ENCODE measurements at regions not wholly inside any gene's neighbourhood (a gene's known extent, or its start where the extent isn't known, plus 50 kb on each side); places are given as distances from the start of the nearest gene placed in this dataset.

DNA sequence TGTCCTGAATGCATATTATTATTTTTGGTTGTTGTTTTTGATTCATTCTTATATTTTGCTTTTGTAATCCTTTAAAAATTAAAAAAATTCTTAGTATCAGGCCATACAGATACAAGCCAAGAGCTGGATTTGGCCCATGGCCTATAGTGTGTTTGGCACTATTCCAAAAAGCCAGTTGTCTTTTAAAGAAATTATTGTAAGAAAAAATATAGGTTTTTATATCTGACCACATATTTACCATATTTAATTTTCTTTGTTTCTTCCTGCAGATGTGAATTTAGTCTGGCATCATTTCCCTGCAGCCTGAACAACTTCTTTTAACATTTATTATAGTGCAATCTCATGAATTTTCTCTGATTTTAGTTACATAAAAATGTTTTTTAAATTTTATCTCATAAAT, 652.8 kb upstream of the NR3C2 start:
- Histone ChIP-seq H3K27ac (ENCODE audit: extremely low read depth, low read depth, low read length) (no peak overlapping the region), H3K9me3 (ENCODE audit: control insufficient read depth, insufficient read depth, low read depth, low read length) (no peaks in the 10 kb centered on the region), H3K36me3 (ENCODE audit: control insufficient read depth in 2 of 2, insufficient read depth in 1 of 2, low read length in 2 of 2) (no peaks in the 10 kb centered on the region), H3K4me3 (ENCODE audit: low read depth, low read length) (no peak overlapping the region), H3K4me1 (ENCODE audit: control insufficient read depth, insufficient read depth, low read length) (no peaks in the 10 kb centered on the region)
- no peak for TF ChIP-seq ZNF654 (tag by site-specific recombination; IDR thresholded peaks at IDR 0.05; ENCODE audit: low read depth)
- no peak for TF ChIP-seq ZNF548 (tag by site-specific recombination; IDR thresholded peaks at IDR 0.05)
- no peak for TF ChIP-seq PRDM1 (tag by site-specific recombination; IDR thresholded peaks at IDR 0.05)
- TF ChIP-seq ZNF596 (tag by site-specific recombination; IDR thresholded peaks at IDR 0.05) = no peak
- no peak for TF ChIP-seq ZNF292 (tag by site-specific recombination; IDR thresholded peaks at IDR 0.05; ENCODE audit: borderline replicate concordance, low read depth)
- TF ChIP-seq ZNF776 (tag by site-specific recombination; IDR thresholded peaks at IDR 0.05; ENCODE audit: borderline replicate concordance) = no peak
- CTCF ChIA-PET = no interaction called here
- POLR2A ChIA-PET = no interaction called here

DNA sequence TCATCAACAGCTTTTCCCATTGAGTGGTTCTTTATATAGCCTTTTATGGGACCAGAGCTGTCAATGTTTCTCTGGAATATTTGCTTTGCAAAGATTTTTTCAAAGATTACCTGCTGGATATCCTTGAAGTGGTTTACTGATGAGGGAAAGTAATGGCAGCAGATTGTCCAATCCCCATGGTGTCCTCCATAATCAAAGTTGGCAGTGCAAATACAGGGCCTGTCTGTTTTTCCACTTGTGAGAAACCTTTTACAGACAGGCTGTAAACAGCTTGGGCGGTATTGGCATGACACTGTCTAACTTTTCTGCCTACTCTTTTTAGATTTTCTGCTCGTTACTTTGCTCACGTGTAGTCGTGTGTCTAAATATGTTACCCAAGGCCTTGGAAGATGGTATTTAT, 641.9 kb upstream of the NR3C2 start:
- ChIA-PET POLR2A (no interaction called here), CTCF (no interaction called here)
- Histone ChIP-seq H3K27ac (ENCODE audit: extremely low read depth, low read depth, low read length) (no peak overlapping the region), H3K36me3 (ENCODE audit: control insufficient read depth in 2 of 2, insufficient read depth in 1 of 2, low read length in 2 of 2) (no peaks in the 10 kb centered on the region), H3K4me1 (ENCODE audit: control insufficient read depth, insufficient read depth, low read length) (no peaks in the 10 kb centered on the region), H3K4me3 (ENCODE audit: low read depth, low read length) (no peak overlapping the region), H3K9me3 (ENCODE audit: control insufficient read depth, insufficient read depth, low read depth, low read length) (no peaks in the 10 kb centered on the region)
- no peak for TF ChIP-seq ZNF837 (tag by site-specific recombination; IDR thresholded peaks at IDR 0.05)

DNA sequence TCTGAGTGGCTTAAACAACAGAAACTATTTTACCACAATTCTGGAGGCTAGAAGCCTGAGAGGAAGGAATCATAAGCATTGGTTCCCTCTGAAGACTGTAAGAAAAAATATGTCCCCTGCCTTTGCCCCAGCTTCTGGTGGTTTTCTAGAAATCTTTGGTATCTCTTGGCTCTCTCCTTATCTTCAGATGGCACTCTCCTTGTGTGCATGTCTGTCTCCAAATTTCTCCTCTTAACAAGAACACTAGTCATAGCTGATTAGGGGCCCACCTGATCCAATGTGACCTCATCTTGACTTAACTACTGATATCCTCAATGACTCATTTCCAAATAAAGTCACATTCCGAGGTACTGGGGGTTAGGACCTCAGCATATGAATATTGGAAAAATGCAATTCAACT, 635.0 kb upstream of the NR3C2 start:
- TF ChIP-seq OSR2 (tag by site-specific recombination; IDR thresholded peaks at IDR 0.05) = no peak
- no peak for TF ChIP-seq ZNF416 (tag by site-specific recombination; IDR thresholded peaks at IDR 0.05)
- TF ChIP-seq, protein P1, sequence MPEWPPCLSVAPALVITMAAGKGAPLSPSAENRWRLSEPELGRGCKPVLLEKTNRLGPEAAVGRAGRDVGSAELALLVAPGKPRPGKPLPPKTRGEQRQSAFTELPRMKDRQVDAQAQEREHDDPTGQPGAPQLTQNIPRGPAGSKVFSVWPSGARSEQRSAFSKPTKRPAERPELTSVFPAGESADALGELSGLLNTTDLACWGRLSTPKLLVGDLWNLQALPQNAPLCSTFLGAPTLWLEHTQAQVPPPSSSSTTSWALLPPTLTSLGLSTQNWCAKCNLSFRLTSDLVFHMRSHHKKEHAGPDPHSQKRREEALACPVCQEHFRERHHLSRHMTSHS (tag by site-specific recombination; IDR thresholded peaks at IDR 0.05) = no peak
- no peak for TF ChIP-seq ZNF169 (tag by site-specific recombination; IDR thresholded peaks at IDR 0.05)
- H3K9me3 ChIP-seq (ENCODE audit: control insufficient read depth, insufficient read depth, low read depth, low read length) = no peaks in the 10 kb centered on the region
- no peaks in the 10 kb centered on the region for H3K36me3 ChIP-seq (ENCODE audit: control insufficient read depth in 2 of 2, insufficient read depth in 1 of 2, low read length in 2 of 2)
- CTCF ChIA-PET = no interaction called here
- no peak overlapping the region for H3K4me3 ChIP-seq (ENCODE audit: low read depth, low read length)
- no peaks in the 10 kb centered on the region for H3K4me1 ChIP-seq (ENCODE audit: control insufficient read depth, insufficient read depth, low read length)
- POLR2A ChIA-PET = no interaction called here
- no peak overlapping the region for H3K27ac ChIP-seq (ENCODE audit: extremely low read depth, low read depth, low read length)

DNA sequence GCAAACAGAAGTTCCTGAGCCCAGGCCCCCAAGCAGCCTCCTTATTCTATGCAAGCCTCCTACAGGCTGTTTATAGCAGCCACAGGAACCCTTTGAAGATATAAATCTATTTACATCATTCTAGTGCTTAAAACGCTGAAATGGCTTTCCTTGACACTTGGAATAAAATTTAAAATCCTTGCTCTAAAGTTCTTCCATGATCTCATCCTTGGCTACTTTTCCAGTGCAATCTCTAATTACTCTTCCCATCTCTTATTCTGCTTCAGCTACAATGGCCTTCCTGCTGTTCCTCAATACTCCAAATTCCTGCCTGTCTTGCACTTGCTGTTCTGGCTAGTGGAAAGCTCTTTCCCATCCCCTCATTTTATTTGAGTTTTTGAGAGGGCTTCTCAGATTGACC, 634.2 kb upstream of the NR3C2 start:
- Histone ChIP-seq H3K36me3 (ENCODE audit: control insufficient read depth in 2 of 2, insufficient read depth in 1 of 2, low read length in 2 of 2) (no peaks in the 10 kb centered on the region), H3K9me3 (ENCODE audit: control insufficient read depth, insufficient read depth, low read depth, low read length) (no peaks in the 10 kb centered on the region), H3K4me1 (ENCODE audit: control insufficient read depth, insufficient read depth, low read length) (no peaks in the 10 kb centered on the region), H3K27ac (ENCODE audit: extremely low read depth, low read depth, low read length) (no peak overlapping the region), H3K4me3 (ENCODE audit: low read depth, low read length) (no peak overlapping the region)
- ChIA-PET POLR2A (no interaction called here), CTCF (no interaction called here)
- TF ChIP-seq ZNF777 (tag by site-specific recombination; IDR thresholded peaks at IDR 0.05; ENCODE audit: borderline replicate concordance) (no peak), ZNF747 (tag by site-specific recombination; IDR thresholded peaks at IDR 0.05) (no peak), ZNF211 (tag by site-specific recombination; IDR thresholded peaks at IDR 0.05; ENCODE audit: low read depth) (no peak), ZNF776 (tag by site-specific recombination; IDR thresholded peaks at IDR 0.05; ENCODE audit: borderline replicate concordance) (no peak), ZNF214 (tag by site-specific recombination; IDR thresholded peaks at IDR 0.05; ENCODE audit: borderline replicate concordance) (no peak)

DNA sequence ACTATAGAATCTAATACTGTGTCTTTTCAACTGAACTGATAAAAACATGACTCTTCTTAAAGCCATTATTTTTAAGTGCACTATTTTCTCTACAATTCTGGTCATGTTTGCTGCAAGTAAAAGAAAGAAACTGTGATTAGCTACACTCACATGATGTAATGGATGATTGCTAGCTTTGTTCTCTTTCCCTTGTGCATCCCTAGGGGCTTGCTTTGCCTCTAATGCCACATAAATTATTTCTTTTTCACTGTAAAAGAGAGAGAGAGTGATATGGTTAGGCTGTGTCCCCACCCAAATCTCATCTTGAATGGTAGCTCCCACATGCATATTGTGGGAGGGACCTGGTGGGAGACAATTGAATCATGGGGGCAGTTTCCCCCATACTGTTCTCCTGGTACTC, 630.2 kb upstream of the NR3C2 start:
- H3K27ac ChIP-seq (ENCODE audit: extremely low read depth, low read depth, low read length) = no peak overlapping the region
- no peaks in the 10 kb centered on the region for H3K4me1 ChIP-seq (ENCODE audit: control insufficient read depth, insufficient read depth, low read length)
- ChIA-PET CTCF (no interaction called here), POLR2A (no interaction called here)
- no peaks in the 10 kb centered on the region for H3K36me3 ChIP-seq (ENCODE audit: control insufficient read depth in 2 of 2, insufficient read depth in 1 of 2, low read length in 2 of 2)
- no peak overlapping the region for H3K4me3 ChIP-seq (ENCODE audit: low read depth, low read length)
- TF ChIP-seq, protein P2, sequence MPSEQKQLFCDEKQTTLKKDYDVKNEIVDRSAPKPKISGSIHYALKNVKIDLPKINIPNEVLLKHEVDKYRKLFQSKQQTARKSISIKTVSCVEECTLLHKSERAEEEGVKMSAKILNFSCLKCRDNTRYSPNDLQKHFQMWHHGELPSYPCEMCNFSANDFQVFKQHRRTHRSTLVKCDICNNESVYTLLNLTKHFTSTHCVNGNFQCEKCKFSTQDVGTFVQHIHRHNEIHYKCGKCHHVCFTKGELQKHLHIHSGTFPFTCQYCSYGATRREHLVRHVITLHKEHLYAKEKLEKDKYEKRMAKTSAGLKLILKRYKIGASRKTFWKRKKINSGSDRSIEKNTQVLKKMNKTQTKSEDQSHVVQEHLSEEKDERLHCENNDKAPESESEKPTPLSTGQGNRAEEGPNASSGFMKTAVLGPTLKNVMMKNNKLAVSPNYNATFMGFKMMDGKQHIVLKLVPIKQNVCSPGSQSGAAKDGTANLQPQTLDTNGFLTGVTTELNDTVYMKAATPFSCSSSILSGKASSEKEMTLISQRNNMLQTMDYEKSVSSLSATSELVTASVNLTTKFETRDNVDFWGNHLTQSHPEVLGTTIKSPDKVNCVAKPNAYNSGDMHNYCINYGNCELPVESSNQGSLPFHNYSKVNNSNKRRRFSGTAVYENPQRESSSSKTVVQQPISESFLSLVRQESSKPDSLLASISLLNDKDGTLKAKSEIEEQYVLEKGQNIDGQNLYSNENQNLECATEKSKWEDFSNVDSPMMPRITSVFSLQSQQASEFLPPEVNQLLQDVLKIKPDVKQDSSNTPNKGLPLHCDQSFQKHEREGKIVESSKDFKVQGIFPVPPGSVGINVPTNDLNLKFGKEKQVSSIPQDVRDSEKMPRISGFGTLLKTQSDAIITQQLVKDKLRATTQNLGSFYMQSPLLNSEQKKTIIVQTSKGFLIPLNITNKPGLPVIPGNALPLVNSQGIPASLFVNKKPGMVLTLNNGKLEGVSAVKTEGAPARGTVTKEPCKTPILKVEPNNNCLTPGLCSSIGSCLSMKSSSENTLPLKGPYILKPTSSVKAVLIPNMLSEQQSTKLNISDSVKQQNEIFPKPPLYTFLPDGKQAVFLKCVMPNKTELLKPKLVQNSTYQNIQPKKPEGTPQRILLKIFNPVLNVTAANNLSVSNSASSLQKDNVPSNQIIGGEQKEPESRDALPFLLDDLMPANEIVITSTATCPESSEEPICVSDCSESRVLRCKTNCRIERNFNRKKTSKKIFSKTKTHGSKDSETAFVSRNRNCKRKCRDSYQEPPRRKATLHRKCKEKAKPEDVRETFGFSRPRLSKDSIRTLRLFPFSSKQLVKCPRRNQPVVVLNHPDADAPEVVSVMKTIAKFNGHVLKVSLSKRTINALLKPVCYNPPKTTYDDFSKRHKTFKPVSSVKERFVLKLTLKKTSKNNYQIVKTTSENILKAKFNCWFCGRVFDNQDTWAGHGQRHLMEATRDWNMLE (tag by site-specific recombination; conservative IDR thresholded peaks at IDR 0.05; ENCODE audit: low read depth) = no peak
- TF ChIP-seq, protein P3, sequence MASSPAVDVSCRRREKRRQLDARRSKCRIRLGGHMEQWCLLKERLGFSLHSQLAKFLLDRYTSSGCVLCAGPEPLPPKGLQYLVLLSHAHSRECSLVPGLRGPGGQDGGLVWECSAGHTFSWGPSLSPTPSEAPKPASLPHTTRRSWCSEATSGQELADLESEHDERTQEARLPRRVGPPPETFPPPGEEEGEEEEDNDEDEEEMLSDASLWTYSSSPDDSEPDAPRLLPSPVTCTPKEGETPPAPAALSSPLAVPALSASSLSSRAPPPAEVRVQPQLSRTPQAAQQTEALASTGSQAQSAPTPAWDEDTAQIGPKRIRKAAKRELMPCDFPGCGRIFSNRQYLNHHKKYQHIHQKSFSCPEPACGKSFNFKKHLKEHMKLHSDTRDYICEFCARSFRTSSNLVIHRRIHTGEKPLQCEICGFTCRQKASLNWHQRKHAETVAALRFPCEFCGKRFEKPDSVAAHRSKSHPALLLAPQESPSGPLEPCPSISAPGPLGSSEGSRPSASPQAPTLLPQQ (tag by site-specific recombination; IDR thresholded peaks at IDR 0.05) = no peak
- no peak for TF ChIP-seq ZNF341 (tag by site-specific recombination; IDR thresholded peaks at IDR 0.05; ENCODE audit: low read depth)
- TF ChIP-seq RBAK (tag by site-specific recombination; IDR thresholded peaks at IDR 0.05) = no peak
- H3K9me3 ChIP-seq (ENCODE audit: control insufficient read depth, insufficient read depth, low read depth, low read length) = no peaks in the 10 kb centered on the region
